SK-N-SH treated with all-trans-retinoic acid at 6 μM for 48 hours (cell line): ENCODE measurements at regions not wholly inside any gene's neighbourhood (a gene's known extent, or its start where the extent isn't known, plus 50 kb on each side); places are given as distances from the start of the nearest gene placed in this dataset.

Experiments
- CREB5 ChIP-seq: fragments of 250-450 bp; sonication (Bioruptor Pico); IDR thresholded peaks from 2 replicates; pipeline ENCODE4 v1.5.1; 2020; ENCODE audit warnings: low read depth, mild to moderate bottlenecking, moderate library complexity
- ESRRG ChIP-seq: fragments of 250-450 bp; sonication (Bioruptor Pico); IDR thresholded peaks from 2 replicates; pipeline ENCODE4 v1.6.1; 2021; ENCODE audit warnings: mild to moderate bottlenecking

DNA sequence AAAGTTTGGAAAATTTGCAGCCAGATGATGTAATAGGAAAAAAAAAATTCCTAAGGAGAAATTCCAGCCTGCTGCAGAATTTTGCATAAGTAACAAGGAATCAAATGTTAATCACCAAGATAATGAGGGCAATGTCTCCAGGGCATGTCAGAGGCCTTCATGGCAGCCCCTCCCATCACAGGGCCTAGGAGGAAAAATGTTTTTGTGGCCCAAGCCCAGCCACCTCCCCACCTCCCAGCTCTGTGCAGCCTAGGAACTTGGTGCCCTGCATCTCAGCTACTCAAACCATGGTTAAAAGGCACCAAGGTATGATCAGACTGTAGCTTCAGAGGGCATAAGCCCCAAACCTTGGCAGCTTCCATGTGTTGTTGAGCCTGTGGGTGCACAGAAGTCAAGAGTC, 704.7 kb upstream of the ROBO1 start:
- TF ChIP-seq CREB5 (CRISPR knock-in tag) = no peak
- TF ChIP-seq ESRRG (CRISPR knock-in tag) = no peak
